Body of pancreas (tissue), 4 donors: ENCODE measurements at regions not wholly inside any gene's neighbourhood (a gene's known extent, or its start where the extent isn't known, plus 50 kb on each side); places are given as distances from the start of the nearest gene placed in this dataset.

Source experiments
- POLR2A ChIP-seq, 3 donors: fragments of 450-650 bp; IDR thresholded peaks; one replicate each; pipeline ENCODE4 v1.6.1; 2016; ENCODE audit warnings: antibody characterized with exemption in 3 of 3, mild to moderate bottlenecking in 2 of 3
- TF ChIP-seq, protein P1 (sequence below), 7 experiments: fragments of 450-650 bp in 4 of 7; fragments of 200-600 bp in 3 of 7; sonication (generic) in 3 of 7; IDR thresholded peaks; one replicate each; pipeline ENCODE4 v1.5.1; 2016 to 2019; ENCODE audit warnings: antibody characterized with exemption in 7 of 7

DNA sequence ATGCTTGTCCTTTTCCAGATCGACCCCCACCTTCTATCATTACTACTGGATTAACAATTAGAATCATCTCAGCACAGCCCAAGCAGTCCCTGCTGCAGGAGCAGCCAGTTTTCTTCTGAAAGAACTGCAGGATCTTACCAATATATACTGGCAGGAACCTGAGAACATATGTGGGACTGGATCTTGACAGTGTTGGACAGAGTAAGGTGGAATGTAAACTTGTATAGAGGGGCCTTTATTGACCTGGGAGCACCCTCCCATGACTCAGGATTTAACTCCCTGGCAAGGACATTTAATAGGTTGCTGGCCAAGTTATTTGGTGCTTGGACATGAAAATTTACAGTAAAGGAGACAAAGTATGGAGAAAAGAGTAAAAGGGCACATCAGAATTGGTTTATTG, 66.2 kb upstream of the TMX1 start:
- TF ChIP-seq, protein P1, sequence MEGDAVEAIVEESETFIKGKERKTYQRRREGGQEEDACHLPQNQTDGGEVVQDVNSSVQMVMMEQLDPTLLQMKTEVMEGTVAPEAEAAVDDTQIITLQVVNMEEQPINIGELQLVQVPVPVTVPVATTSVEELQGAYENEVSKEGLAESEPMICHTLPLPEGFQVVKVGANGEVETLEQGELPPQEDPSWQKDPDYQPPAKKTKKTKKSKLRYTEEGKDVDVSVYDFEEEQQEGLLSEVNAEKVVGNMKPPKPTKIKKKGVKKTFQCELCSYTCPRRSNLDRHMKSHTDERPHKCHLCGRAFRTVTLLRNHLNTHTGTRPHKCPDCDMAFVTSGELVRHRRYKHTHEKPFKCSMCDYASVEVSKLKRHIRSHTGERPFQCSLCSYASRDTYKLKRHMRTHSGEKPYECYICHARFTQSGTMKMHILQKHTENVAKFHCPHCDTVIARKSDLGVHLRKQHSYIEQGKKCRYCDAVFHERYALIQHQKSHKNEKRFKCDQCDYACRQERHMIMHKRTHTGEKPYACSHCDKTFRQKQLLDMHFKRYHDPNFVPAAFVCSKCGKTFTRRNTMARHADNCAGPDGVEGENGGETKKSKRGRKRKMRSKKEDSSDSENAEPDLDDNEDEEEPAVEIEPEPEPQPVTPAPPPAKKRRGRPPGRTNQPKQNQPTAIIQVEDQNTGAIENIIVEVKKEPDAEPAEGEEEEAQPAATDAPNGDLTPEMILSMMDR (IDR thresholded peaks at IDR 0.05): no peak
- TF ChIP-seq POLR2A (IDR thresholded peaks at IDR 0.05): no peak
